WERI-Rb-1 (cell line): ENCODE measurements at regions not wholly inside any gene's neighbourhood (a gene's known extent, or its start where the extent isn't known, plus 50 kb on each side); places are given as distances from the start of the nearest gene placed in this dataset.

Experiments used
- DNase-seq: peaks from one replicate; pipeline ENCODE4 v3.0.0-alpha.2; 2020
- H3K27ac ChIP-seq: fragments of 250-450 bp; sonication (Bioruptor Pico); 2 replicates; pipeline ENCODE4 v1.5.1; 2020; ENCODE audit warnings: mild to moderate bottlenecking, moderate library complexity
- H3K27me3 ChIP-seq: fragments of 250-450 bp; sonication (Bioruptor Pico); 2 replicates; pipeline ENCODE4 v1.5.1; 2021; ENCODE audit warnings: mild to moderate bottlenecking, low read depth, moderate library complexity; ENCODE audit not compliant: insufficient read depth, severe bottlenecking
- H3K36me3 ChIP-seq: fragments of 250-450 bp; sonication (Bioruptor Pico); 2 replicates; pipeline ENCODE4 v1.5.1; 2020; ENCODE audit warnings: mild to moderate bottlenecking, moderate library complexity
- H3K4me3 ChIP-seq: 2 replicates; pipeline ENCODE4 v1.5.1; 2011; ENCODE audit warnings: low read depth, mild to moderate bottlenecking, control low read depth, low read length
- H3K9me3 ChIP-seq: fragments of 250-450 bp; sonication (Bioruptor Pico); 2 replicates; pipeline ENCODE4 v1.5.1; 2021; ENCODE audit warnings: mild to moderate bottlenecking, moderate library complexity; ENCODE audit not compliant: severe bottlenecking
- CTCF ChIP-seq: IDR thresholded peaks from 2 replicates; pipeline ENCODE4 v1.5.1; 2011; ENCODE audit warnings: low read depth, mild to moderate bottlenecking, control low read depth, inconsistent platforms, low read length

- Histone ChIP-seq H3K36me3 (no peaks in the 10 kb centered on the region), H3K4me3 (no peak overlapping the region), H3K27me3 (no peaks in the 10 kb centered on the region), H3K9me3 (no peaks in the 10 kb centered on the region), H3K27ac (no peak overlapping the region)
- no peak for TF ChIP-seq CTCF
- no peak for DNase-seq
These were observed 170.4 kb upstream of the KBTBD8 start for GRCh38 chr3:66827726-66828125.

DNA sequence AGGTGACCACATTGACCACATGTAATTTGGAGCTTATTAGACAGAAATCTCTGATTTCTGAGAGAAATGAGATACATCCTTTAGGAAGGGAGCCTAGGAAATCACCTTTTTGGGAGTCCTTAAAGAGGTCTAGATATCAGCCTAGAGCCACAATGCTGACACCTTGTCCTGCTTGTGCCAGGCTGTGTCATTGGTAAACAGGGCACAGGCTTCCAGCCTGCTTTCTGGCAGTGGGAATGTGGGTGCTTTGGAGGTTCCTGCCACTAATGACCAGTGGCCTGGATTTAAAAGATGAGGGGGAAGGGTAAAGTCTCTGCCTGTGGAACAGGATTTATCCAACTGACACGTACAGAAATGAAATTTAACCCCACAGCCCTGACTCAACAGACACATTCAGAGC lies 169.8 kb upstream of the KBTBD8 start:
- Histone ChIP-seq H3K4me3 (no peak overlapping the region), H3K36me3 (no peaks in the 10 kb centered on the region), H3K9me3 (no peaks in the 10 kb centered on the region), H3K27ac (no peak overlapping the region), H3K27me3 (no peaks in the 10 kb centered on the region)
- DNase-seq, result no peak
- no peak for TF ChIP-seq CTCF

DNA sequence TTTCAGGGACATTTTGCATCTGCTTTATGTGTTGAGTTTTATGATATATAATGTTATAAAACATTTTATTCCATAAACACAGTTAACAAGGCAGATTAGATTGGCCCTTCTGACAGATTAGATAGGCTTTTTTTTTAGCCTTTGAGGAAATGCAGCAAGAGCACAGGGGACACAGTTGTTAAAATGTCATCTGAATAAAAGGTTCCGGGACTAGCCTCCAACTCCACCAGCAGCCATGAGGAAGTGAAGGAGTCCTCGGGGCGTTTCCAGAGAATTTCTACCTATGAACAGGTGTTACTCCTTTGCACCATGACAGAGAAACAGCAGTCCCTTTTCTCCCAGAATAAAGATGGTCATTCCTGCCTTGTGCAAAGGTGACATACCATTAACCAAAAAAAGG lies 167.8 kb upstream of the KBTBD8 start:
- no peaks in the 10 kb centered on the region for H3K9me3 ChIP-seq

GRCh38 chr3:66831931-66832330 lies 166.2 kb upstream of the KBTBD8 start:
- Histone ChIP-seq H3K9me3 (no peaks in the 10 kb centered on the region), H3K4me3 (no peak overlapping the region), H3K27me3 (no peaks in the 10 kb centered on the region), H3K27ac (no peak overlapping the region), H3K36me3 (no peaks in the 10 kb centered on the region)
- no peak for TF ChIP-seq CTCF
- DNase-seq, result no peak

More for the DNA sequence above, 167.8 kb upstream of the KBTBD8 start:
- Histone ChIP-seq H3K4me3 (no peak overlapping the region), H3K36me3 (no peaks in the 10 kb centered on the region), H3K27me3 (no peaks in the 10 kb centered on the region), H3K27ac (no peak overlapping the region)
- no peak for TF ChIP-seq CTCF
- no peak for DNase-seq

DNA sequence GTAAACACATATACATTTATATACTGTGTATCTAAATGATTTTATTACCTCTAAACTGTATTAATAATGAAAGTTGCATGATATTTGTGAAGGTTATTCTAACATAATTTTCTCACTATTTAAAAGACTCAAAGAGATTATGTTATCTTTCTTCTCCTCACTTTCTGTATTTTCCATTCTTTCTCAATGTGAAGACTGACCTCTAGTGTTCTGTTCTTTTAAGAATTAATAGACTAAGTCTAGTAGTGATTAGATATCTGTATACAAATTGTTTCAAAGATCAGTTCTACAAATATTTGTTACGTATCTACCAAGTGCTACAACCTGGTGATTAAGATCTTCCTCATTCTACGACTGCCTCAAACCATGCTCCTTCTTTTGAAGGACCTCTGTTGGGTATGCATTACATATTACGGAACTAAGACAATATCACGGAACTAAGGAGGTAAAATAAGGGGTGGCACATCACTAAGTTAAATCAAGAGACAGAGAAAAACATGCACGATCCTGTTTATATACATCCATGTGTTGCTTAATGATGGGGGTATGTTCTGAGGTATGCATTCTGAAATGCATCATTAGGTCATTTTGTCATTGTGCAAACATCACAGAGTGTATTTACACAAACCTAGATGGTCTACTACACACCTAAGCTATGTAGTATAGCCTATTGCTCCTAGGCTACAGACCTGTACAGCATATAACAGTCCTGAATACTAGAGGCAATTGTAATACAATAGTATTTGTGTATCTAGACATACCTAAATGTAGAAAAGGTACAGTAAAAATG lies 161.5 kb upstream of the KBTBD8 start:
- Histone ChIP-seq H3K4me3 (no peak overlapping the region), H3K27ac (no peak overlapping the region), H3K27me3 (no peaks in the 10 kb centered on the region), H3K9me3 (no peaks in the 10 kb centered on the region), H3K36me3 (no peaks in the 10 kb centered on the region)
- DNase-seq, result no peak
- TF ChIP-seq CTCF, result no peak

- no peaks in the 10 kb centered on the region for H3K9me3 ChIP-seq
- no peak for TF ChIP-seq CTCF
- DNase-seq, result no peak
- no peak overlapping the region for H3K4me3 ChIP-seq
- H3K27me3 ChIP-seq, result no peaks in the 10 kb centered on the region
- no peak overlapping the region for H3K27ac ChIP-seq
- no peaks in the 10 kb centered on the region for H3K36me3 ChIP-seq
These were observed 159.4 kb upstream of the KBTBD8 start for GRCh38 chr3:66838704-66839103.
